ENCODE measurements at regions not wholly inside any gene's neighbourhood (a gene's known extent, or its start where the extent isn't known, plus 50 kb on each side); places are given as distances from the start of the nearest gene placed in this dataset.

DNA sequence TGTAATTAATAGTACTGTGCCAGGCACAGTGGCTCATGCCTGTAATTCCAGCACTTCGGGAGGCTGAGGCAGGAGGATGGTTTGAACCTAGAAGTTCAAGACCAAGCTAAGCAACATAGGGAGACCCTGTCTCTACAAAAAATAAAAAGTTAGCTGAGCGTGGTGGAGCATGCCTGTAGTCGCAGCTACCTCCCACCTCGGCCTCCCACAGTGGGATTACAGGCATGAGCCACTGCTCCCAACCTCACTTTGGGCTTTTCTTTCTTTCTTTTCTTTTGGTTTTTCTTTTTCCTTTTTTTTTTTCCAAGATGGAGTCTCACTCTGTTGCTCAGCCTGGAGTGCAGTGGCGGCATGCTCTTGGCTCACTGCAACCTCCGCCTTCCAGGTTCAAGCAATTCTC lies 137.8 kb downstream of the MRM1 start:
- ATAC-seq (no peak), DNase-seq (no peak)
- peaks cover 0 to 3% (median 0%) of the 10 kb centered on the region in 11 donors for H3K9me3 ChIP-seq
- intact Hi-C loops (cut with DNase I), result no loop called here
- H3K36me3 ChIP-seq, result no peaks in the 10 kb centered on the region
- H3K4me1 ChIP-seq, result no peaks in the 10 kb centered on the region
- H3K27me3 ChIP-seq, result peaks cover 0 to 64% (median 30%) of the 10 kb centered on the region in 7 donors
- no peak overlapping the region for H3K27ac ChIP-seq
- TF ChIP-seq, protein P1, sequence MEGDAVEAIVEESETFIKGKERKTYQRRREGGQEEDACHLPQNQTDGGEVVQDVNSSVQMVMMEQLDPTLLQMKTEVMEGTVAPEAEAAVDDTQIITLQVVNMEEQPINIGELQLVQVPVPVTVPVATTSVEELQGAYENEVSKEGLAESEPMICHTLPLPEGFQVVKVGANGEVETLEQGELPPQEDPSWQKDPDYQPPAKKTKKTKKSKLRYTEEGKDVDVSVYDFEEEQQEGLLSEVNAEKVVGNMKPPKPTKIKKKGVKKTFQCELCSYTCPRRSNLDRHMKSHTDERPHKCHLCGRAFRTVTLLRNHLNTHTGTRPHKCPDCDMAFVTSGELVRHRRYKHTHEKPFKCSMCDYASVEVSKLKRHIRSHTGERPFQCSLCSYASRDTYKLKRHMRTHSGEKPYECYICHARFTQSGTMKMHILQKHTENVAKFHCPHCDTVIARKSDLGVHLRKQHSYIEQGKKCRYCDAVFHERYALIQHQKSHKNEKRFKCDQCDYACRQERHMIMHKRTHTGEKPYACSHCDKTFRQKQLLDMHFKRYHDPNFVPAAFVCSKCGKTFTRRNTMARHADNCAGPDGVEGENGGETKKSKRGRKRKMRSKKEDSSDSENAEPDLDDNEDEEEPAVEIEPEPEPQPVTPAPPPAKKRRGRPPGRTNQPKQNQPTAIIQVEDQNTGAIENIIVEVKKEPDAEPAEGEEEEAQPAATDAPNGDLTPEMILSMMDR (IDR thresholded peaks at IDR 0.05), result no peak
- no peak overlapping the region for H3K4me3 ChIP-seq
- WGBS, 2 donors, result 77 to 82% methylated on average over 6 of the region's 6 CpGs

DNA sequence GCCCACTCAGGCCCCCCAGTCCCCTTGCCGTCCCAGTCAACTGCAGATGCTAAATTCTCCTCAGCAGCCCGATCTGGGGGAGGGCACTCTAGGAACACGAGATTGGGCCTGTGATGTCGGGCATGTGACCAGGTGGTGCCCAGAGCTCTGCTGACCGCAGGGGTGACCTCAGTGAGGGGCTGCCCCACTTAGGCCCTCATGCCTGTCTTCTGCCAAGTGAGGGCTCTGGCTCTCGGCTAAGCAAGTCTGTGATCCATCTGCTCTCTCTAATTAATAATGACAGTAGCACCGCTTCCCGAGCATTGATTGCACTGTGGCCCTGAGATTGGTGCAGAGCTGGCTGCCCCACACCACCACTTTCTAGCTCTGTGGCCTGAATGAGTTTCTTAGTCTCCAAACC lies 138.8 kb downstream of the MRM1 start:
- ATAC-seq, result no peak
- H3K27ac ChIP-seq, result no peak overlapping the region
- intact Hi-C loops (cut with DNase I), result no loop called here

DNA sequence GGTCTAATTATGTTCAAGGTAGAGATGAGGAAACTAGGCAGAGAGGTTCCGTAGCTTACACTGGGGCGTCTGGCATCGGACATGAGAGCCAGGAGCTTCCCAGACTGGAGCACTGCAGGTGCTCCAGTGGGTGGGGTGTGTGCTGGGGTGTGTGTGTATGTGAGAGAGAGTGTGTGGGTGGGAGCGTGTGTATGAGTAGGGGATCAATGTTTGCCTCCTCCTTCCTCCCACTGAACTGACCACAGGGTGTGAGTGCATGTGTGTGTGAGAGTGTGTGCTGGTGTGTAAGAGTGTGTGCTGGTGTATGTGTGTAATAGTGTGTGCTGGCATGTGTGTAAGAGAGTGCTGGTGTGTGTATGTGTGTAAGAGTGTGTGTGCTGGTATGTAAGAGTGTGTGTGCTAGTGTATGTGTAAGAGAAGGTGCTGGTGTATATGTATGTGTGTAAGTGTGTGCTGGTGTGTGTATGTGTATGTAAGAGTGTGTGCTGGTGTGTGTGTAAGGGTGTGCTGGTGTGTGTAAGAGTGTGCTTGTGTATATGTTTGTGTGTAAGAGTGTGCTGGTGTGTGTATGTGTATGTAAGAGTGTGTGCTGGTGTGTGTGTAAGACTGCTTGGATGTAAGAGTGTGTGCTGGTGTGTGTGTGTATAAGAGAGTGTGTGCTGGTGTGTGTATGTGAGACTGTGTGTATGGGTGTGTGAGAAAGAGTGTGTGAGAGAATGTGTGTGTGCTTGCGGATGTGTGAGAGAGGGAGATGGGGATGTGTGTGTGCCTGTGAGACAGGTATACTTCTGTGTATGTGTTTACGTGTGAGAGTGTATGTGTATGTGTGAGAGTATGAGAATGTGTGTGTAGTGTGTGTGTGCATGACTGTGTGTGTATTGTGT lies 139.9 kb downstream of the MRM1 start:
- Histone ChIP-seq H3K4me1 (no peaks in the 10 kb centered on the region), H3K36me3 (no peaks in the 10 kb centered on the region), H3K4me3 (no peak overlapping the region), H3K9me3 (peaks cover 0 to 9% (median 0%) of the 10 kb centered on the region in 11 donors), H3K27ac (no peak overlapping the region), H3K27me3 (peaks cover 0 to 47% (median 30%) of the 10 kb centered on the region in 7 donors)
- TF ChIP-seq, protein P1 (IDR thresholded peaks at IDR 0.05), result no peak
- ATAC-seq, result no peak
- 86 to 87% methylated on average over 6 of the region's 6 CpGs for WGBS, 2 donors
- no peak for DNase-seq
- intact Hi-C loops (cut with DNase I), result no loop called here

More for the DNA sequence above, 138.8 kb downstream of the MRM1 start:
- Histone ChIP-seq H3K4me3 (no peak overlapping the region), H3K27me3 (peaks cover 0 to 55% (median 30%) of the 10 kb centered on the region in 7 donors), H3K36me3 (no peaks in the 10 kb centered on the region), H3K9me3 (peaks cover 0 to 9% (median 0%) of the 10 kb centered on the region in 11 donors), H3K4me1 (no peaks in the 10 kb centered on the region)
- WGBS, 2 donors, result 60 to 61% methylated on average over 8 of the region's 8 CpGs
- no peak for DNase-seq
- TF ChIP-seq, protein P1 (IDR thresholded peaks at IDR 0.05), result no peak

DNA sequence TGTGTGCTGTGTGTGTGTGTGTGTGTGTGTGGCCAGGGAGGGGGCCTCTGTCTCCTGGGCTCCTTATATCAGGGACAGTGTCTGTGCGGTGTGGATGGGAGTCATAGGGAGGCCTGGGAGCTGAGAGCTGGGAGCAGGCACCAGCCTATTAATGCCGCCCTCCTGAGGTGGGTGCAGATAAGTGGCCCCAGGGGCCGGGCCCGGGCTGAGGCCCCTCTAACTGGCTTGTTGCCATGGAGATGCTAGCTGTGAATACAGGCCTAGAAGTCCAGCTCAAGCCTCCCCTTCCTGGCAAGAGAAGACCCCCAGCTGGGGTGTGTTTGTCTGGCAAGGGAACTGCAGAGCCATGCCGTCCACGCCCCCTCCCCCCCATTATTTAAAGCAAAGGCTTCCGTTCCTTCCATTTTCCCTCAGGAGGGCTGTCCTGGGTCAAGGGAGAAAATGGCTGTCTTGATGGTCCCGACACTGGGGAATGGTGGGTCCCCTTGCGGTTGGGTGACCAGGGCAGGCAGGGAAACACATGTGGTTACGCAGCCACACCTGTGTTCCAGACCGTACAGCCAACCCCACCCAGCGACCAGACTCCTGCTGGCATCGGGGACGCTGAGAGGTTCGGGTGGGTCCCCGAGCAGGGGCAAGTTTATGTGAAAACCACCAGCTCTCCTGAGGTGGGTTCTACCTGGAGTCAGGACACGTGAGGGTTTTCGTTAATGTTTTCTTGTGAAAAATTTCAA lies 141.1 kb downstream of the MRM1 start:
- Histone ChIP-seq H3K4me3 (no peak overlapping the region), H3K27me3 (peaks cover 0 to 44% (median 30%) of the 10 kb centered on the region in 7 donors), H3K27ac (no peak overlapping the region), H3K36me3 (no peaks in the 10 kb centered on the region), H3K4me1 (no peaks in the 10 kb centered on the region), H3K9me3 (peaks cover 0 to 9% (median 0%) of the 10 kb centered on the region in 11 donors)
- WGBS, 2 donors, result 49 to 56% methylated on average over 18 of the region's 18 CpGs
- no peak for ATAC-seq
- intact Hi-C loops (cut with DNase I), result no loop called here
- TF ChIP-seq, protein P1 (IDR thresholded peaks at IDR 0.05), result no peak
- no peak for DNase-seq
